ENCODE measurements at regions not wholly inside any gene's neighbourhood (a gene's known extent, or its start where the extent isn't known, plus 50 kb on each side); places are given as distances from the start of the nearest gene placed in this dataset.

DNA sequence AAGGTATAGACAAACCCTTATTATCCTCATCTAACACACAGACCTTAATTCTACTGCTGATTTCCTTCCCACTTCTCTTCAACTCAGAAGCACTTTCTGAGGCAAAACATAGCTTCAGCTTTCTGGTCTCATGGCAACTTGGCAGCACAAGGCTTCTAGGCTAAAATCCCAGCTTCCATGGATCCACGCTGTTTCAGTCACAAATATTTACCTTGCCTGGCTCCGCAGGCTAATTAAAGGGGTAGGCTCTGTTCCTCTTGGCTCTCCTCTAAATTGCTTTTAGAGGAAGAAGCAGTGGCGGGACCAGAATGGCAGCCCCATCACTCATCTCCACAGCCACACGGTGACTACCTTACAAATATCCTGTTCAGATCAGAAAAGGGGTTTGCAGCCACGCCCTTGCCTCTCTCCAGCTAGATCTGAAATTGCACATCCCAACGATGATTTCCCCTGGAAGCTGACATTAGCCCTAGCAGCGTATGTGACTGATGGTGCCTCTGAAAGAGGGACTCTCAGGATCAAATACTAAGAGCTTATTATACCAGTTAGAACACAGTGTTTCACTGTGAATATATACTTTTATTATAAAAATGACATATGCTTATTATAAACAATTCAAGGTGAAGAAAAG is 221.5 kb upstream of the NUDT4 start:
- H3K9me2 ChIP-seq (ENCODE audit: insufficient read depth), result 0 out of 2 replicates have a peak, but pooled peaks cover 3% of the 10 kb centered on the region
- Mint-ChIP-seq H3K4me3 (no peak overlapping the region), H3K9me3 (peaks cover 20% of the 10 kb centered on the region), H3K27me3 (ENCODE audit: insufficient read depth, low read depth, poor library complexity) (peaks cover 2% of the 10 kb centered on the region), H3K27ac (no peak overlapping the region), H3K4me1 (no peaks in the 10 kb centered on the region), H3K36me3 (ENCODE audit: low read depth) (peaks cover 4% of the 10 kb centered on the region; the same call in 2 of the 3 replicates)
- H3K36me3 ChIP-seq (ENCODE audit: insufficient read depth), result no peaks in the 10 kb centered on the region
- no peak overlapping the region for H3K4me2 ChIP-seq
- no peak overlapping the region for H3K27ac ChIP-seq (ENCODE audit: low read depth)
- H4K20me1 ChIP-seq (replicated peaks; ENCODE audit: insufficient read depth), result no peaks in the 10 kb centered on the region
- no peak for ATAC-seq
- H3K4me3 ChIP-seq, result no peak overlapping the region
- TF ChIP-seq ZNF114 (CRISPR knock-in tag; IDR thresholded peaks at IDR 0.05), result no peak
- TF ChIP-seq ZNF331 (CRISPR knock-in tag; IDR thresholded peaks at IDR 0.05; ENCODE audit: low read depth), result no peak
- no peak for TF ChIP-seq JUNB (IDR thresholded peaks at IDR 0.05; ENCODE audit: unreplicated experiment)
- TF ChIP-seq CREB1 (CRISPR knock-in tag; IDR thresholded peaks at IDR 0.05; ENCODE audit: low read depth), result no peak
- TF ChIP-seq, protein P1, sequence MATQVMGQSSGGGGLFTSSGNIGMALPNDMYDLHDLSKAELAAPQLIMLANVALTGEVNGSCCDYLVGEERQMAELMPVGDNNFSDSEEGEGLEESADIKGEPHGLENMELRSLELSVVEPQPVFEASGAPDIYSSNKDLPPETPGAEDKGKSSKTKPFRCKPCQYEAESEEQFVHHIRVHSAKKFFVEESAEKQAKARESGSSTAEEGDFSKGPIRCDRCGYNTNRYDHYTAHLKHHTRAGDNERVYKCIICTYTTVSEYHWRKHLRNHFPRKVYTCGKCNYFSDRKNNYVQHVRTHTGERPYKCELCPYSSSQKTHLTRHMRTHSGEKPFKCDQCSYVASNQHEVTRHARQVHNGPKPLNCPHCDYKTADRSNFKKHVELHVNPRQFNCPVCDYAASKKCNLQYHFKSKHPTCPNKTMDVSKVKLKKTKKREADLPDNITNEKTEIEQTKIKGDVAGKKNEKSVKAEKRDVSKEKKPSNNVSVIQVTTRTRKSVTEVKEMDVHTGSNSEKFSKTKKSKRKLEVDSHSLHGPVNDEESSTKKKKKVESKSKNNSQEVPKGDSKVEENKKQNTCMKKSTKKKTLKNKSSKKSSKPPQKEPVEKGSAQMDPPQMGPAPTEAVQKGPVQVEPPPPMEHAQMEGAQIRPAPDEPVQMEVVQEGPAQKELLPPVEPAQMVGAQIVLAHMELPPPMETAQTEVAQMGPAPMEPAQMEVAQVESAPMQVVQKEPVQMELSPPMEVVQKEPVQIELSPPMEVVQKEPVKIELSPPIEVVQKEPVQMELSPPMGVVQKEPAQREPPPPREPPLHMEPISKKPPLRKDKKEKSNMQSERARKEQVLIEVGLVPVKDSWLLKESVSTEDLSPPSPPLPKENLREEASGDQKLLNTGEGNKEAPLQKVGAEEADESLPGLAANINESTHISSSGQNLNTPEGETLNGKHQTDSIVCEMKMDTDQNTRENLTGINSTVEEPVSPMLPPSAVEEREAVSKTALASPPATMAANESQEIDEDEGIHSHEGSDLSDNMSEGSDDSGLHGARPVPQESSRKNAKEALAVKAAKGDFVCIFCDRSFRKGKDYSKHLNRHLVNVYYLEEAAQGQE (IDR thresholded peaks at IDR 0.05; ENCODE audit: unreplicated experiment), result no peak
- TF ChIP-seq EZH2 (IDR thresholded peaks at IDR 0.05; ENCODE audit: low read depth, unreplicated experiment), result no peak
- TF ChIP-seq, protein P2, sequence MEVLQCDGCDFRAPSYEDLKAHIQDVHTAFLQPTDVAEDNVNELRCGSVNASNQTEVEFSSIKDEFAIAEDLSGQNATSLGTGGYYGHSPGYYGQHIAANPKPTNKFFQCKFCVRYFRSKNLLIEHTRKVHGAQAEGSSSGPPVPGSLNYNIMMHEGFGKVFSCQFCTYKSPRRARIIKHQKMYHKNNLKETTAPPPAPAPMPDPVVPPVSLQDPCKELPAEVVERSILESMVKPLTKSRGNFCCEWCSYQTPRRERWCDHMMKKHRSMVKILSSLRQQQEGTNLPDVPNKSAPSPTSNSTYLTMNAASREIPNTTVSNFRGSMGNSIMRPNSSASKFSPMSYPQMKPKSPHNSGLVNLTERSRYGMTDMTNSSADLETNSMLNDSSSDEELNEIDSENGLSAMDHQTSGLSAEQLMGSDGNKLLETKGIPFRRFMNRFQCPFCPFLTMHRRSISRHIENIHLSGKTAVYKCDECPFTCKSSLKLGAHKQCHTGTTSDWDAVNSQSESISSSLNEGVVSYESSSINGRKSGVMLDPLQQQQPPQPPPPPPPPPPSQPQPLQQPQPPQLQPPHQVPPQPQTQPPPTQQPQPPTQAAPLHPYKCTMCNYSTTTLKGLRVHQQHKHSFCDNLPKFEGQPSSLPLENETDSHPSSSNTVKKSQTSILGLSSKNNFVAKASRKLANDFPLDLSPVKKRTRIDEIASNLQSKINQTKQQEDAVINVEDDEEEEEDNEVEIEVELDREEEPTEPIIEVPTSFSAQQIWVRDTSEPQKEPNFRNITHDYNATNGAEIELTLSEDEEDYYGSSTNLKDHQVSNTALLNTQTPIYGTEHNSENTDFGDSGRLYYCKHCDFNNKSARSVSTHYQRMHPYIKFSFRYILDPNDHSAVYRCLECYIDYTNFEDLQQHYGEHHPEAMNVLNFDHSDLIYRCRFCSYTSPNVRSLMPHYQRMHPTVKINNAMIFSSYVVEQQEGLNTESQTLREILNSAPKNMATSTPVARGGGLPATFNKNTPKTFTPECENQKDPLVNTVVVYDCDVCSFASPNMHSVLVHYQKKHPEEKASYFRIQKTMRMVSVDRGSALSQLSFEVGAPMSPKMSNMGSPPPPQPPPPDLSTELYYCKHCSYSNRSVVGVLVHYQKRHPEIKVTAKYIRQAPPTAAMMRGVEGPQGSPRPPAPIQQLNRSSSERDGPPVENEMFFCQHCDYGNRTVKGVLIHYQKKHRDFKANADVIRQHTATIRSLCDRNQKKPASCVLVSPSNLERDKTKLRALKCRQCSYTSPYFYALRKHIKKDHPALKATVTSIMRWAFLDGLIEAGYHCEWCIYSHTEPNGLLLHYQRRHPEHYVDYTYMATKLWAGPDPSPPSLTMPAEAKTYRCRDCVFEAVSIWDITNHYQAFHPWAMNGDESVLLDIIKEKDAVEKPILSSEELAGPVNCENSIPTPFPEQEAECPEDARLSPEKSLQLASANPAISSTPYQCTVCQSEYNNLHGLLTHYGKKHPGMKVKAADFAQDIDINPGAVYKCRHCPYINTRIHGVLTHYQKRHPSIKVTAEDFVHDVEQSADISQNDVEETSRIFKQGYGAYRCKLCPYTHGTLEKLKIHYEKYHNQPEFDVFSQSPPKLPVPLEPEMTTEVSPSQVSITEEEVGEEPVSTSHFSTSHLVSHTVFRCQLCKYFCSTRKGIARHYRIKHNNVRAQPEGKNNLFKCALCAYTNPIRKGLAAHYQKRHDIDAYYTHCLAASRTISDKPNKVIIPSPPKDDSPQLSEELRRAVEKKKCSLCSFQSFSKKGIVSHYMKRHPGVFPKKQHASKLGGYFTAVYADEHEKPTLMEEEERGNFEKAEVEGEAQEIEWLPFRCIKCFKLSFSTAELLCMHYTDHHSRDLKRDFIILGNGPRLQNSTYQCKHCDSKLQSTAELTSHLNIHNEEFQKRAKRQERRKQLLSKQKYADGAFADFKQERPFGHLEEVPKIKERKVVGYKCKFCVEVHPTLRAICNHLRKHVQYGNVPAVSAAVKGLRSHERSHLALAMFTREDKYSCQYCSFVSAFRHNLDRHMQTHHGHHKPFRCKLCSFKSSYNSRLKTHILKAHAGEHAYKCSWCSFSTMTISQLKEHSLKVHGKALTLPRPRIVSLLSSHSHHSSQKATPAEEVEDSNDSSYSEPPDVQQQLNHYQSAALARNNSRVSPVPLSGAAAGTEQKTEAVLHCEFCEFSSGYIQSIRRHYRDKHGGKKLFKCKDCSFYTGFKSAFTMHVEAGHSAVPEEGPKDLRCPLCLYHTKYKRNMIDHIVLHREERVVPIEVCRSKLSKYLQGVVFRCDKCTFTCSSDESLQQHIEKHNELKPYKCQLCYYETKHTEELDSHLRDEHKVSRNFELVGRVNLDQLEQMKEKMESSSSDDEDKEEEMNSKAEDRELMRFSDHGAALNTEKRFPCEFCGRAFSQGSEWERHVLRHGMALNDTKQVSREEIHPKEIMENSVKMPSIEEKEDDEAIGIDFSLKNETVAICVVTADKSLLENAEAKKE (CRISPR knock-in tag; IDR thresholded peaks at IDR 0.05), result no peak
- TF ChIP-seq STAT1 (IDR thresholded peaks at IDR 0.05; ENCODE audit: unreplicated experiment), result no peak
- no peak for TF ChIP-seq POLR2AphosphoS5 (IDR thresholded peaks at IDR 0.05; ENCODE audit: low read depth)
- no peak for TF ChIP-seq NANOG (IDR thresholded peaks at IDR 0.05; ENCODE audit: borderline replicate concordance)
- TF ChIP-seq, protein P3, sequence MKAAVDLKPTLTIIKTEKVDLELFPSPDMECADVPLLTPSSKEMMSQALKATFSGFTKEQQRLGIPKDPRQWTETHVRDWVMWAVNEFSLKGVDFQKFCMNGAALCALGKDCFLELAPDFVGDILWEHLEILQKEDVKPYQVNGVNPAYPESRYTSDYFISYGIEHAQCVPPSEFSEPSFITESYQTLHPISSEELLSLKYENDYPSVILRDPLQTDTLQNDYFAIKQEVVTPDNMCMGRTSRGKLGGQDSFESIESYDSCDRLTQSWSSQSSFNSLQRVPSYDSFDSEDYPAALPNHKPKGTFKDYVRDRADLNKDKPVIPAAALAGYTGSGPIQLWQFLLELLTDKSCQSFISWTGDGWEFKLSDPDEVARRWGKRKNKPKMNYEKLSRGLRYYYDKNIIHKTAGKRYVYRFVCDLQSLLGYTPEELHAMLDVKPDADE (IDR thresholded peaks at IDR 0.05), result no peak
- TF ChIP-seq EZH2phosphoT487 (IDR thresholded peaks at IDR 0.05; ENCODE audit: unreplicated experiment), result no peak
- TF ChIP-seq, protein P4, sequence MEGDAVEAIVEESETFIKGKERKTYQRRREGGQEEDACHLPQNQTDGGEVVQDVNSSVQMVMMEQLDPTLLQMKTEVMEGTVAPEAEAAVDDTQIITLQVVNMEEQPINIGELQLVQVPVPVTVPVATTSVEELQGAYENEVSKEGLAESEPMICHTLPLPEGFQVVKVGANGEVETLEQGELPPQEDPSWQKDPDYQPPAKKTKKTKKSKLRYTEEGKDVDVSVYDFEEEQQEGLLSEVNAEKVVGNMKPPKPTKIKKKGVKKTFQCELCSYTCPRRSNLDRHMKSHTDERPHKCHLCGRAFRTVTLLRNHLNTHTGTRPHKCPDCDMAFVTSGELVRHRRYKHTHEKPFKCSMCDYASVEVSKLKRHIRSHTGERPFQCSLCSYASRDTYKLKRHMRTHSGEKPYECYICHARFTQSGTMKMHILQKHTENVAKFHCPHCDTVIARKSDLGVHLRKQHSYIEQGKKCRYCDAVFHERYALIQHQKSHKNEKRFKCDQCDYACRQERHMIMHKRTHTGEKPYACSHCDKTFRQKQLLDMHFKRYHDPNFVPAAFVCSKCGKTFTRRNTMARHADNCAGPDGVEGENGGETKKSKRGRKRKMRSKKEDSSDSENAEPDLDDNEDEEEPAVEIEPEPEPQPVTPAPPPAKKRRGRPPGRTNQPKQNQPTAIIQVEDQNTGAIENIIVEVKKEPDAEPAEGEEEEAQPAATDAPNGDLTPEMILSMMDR (conservative IDR thresholded peaks at IDR 0.05; ENCODE audit: low read depth in 2 of 2), result no peak
- H2AFZ ChIP-seq, result no peak overlapping the region
- H3K79me2 ChIP-seq (replicated peaks; ENCODE audit: insufficient read depth), result no peaks in the 10 kb centered on the region
- DNase-seq (ENCODE audit: low spot score), result no peak
- H3F3A ChIP-seq (replicated peaks; ENCODE audit: low read depth), result no peaks in the 10 kb centered on the region
- H3K4me1 ChIP-seq (ENCODE audit: insufficient read depth), result no peaks in the 10 kb centered on the region
- H3K27me3 ChIP-seq (ENCODE audit: insufficient read depth), result no peaks in the 10 kb centered on the region
